ENCODE measurements at regions not wholly inside any gene's neighbourhood (a gene's known extent, or its start where the extent isn't known, plus 50 kb on each side); places are given as distances from the start of the nearest gene placed in this dataset.

- no peaks in the 10 kb centered on the region for H3K36me3 ChIP-seq (ENCODE audit: insufficient read depth, low read length)
Measured at GRCh38 chr4:186898367-186898766, 174.7 kb upstream of the FAT1 start.

DNA sequence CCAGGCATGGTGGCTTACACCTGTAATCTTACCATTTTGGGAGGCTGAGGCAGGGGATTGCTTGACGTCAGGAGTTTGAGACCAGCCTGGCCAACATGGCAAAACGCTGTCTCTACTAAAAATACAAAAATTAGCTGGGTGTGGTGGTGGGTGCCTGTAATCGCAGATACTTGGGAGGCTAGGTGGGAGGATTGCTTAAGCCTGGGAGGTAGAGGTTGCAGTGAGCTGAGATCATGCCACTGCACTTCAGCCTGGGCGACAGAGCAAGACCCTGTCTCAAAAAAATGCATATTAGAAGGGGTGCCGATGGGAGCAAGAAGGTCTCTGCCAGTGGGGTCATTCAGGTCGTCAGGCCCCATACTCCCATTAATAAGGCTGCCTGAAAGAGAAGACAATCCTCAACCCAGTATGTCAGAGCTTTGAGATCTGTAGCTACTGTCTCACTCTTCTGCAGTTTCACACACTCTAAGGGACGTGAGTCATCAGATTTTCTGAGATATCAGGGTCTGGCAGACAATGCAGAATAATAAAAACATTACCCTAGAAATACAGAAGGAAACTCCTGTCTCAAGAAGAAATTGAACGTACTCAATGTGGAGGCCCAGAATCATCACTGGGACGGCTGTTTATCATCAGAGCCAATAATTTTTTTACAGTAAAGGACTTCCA lies 176.7 kb upstream of the FAT1 start:
- Histone ChIP-seq H3K9me3 (ENCODE audit: insufficient read depth, low read depth, low read length) (no peaks in the 10 kb centered on the region), H3K9ac (ENCODE audit: low read depth, low read length) (no peak overlapping the region), H3K4me3 (ENCODE audit: low read length) (no peak overlapping the region), H3K4me1 (ENCODE audit: insufficient read depth, low read length) (no peaks in the 10 kb centered on the region), H3K27me3 (ENCODE audit: insufficient read depth, low read length) (no peaks in the 10 kb centered on the region), H3K36me3 (ENCODE audit: insufficient read depth, low read length) (no peaks in the 10 kb centered on the region), H3K27ac (ENCODE audit: low read depth, low read length) (no peak overlapping the region)
- WGBS: 92% methylated on average over 9 of the region's 9 CpGs

More at GRCh38 chr4:186898367-186898766, 174.7 kb upstream of the FAT1 start:
- no peaks in the 10 kb centered on the region for H3K27me3 ChIP-seq (ENCODE audit: insufficient read depth, low read length)
- H3K9me3 ChIP-seq (ENCODE audit: insufficient read depth, low read depth, low read length): no peaks in the 10 kb centered on the region
- H3K4me1 ChIP-seq (ENCODE audit: insufficient read depth, low read length): no peaks in the 10 kb centered on the region
- H3K4me3 ChIP-seq (ENCODE audit: low read length): no peak overlapping the region
- no peak overlapping the region for H3K27ac ChIP-seq (ENCODE audit: low read depth, low read length)
- 96% methylated on average over 4 of the region's 4 CpGs for WGBS
- no peak overlapping the region for H3K9ac ChIP-seq (ENCODE audit: low read depth, low read length)

GRCh38 chr4:186900984-186901383 lies 177.3 kb upstream of the FAT1 start:
- Histone ChIP-seq H3K9ac (ENCODE audit: low read depth, low read length) (no peak overlapping the region), H3K36me3 (ENCODE audit: insufficient read depth, low read length) (no peaks in the 10 kb centered on the region), H3K4me3 (ENCODE audit: low read length) (no peak overlapping the region), H3K27ac (ENCODE audit: low read depth, low read length) (no peak overlapping the region), H3K4me1 (ENCODE audit: insufficient read depth, low read length) (no peaks in the 10 kb centered on the region), H3K9me3 (ENCODE audit: insufficient read depth, low read depth, low read length) (no peaks in the 10 kb centered on the region), H3K27me3 (ENCODE audit: insufficient read depth, low read length) (no peaks in the 10 kb centered on the region)
- 97% methylated on average over 3 of the region's 3 CpGs for WGBS

DNA sequence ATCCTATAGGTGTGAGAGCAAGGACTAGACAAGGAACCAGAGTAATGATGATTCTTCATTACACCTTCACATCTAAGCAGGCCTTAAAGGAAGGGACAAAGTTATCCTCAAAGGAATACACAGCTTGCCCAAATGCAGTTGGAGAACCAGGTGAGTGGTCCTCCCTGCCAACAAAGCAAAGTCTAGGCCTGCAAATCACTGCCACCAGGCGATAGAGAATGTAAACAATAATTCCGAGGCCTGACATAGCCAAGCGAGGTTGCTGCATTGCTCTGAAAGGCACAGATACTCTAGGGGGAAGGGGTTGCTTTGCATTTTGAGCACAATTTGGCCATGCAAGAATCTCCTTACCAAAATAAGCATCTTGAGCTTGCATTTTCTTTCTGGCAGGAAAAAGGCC lies 178.2 kb upstream of the FAT1 start:
- no peaks in the 10 kb centered on the region for H3K9me3 ChIP-seq (ENCODE audit: insufficient read depth, low read depth, low read length)
- no peaks in the 10 kb centered on the region for H3K4me1 ChIP-seq (ENCODE audit: insufficient read depth, low read length)
- no peak overlapping the region for H3K27ac ChIP-seq (ENCODE audit: low read depth, low read length)
- no peak overlapping the region for H3K9ac ChIP-seq (ENCODE audit: low read depth, low read length)
- H3K27me3 ChIP-seq (ENCODE audit: insufficient read depth, low read length): no peaks in the 10 kb centered on the region
- 78% methylated on average over 3 of the region's 3 CpGs for WGBS
- no peaks in the 10 kb centered on the region for H3K36me3 ChIP-seq (ENCODE audit: insufficient read depth, low read length)
- H3K4me3 ChIP-seq (ENCODE audit: low read length): no peak overlapping the region

GRCh38 chr4:186902361-186902760 lies 178.7 kb upstream of the FAT1 start:
- Histone ChIP-seq H3K36me3 (ENCODE audit: insufficient read depth, low read length) (no peaks in the 10 kb centered on the region), H3K9me3 (ENCODE audit: insufficient read depth, low read depth, low read length) (no peaks in the 10 kb centered on the region), H3K9ac (ENCODE audit: low read depth, low read length) (no peak overlapping the region), H3K4me1 (ENCODE audit: insufficient read depth, low read length) (no peaks in the 10 kb centered on the region), H3K4me3 (ENCODE audit: low read length) (no peak overlapping the region), H3K27me3 (ENCODE audit: insufficient read depth, low read length) (no peaks in the 10 kb centered on the region), H3K27ac (ENCODE audit: low read depth, low read length) (no peak overlapping the region)
- WGBS: 94% methylated on average over 4 of the region's 4 CpGs

DNA sequence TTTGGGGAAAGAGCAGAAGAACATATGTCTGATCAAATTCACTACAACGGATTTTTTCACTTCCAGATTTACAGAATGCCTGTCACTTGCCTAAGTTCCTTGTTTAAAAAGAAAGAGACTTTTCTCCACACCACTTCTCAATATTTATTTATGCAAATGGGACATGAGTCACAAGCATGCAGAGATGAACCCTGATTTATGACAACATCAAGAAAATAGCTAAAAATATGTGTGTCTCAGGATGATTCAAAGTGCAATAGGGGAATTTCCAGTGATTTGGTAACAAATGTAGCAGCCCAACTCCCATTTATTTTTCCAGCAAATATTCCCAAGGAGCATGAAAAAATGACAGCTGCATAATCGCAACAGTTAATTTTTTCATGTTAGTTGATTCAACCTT lies 180.4 kb upstream of the FAT1 start:
- Histone ChIP-seq H3K9me3 (ENCODE audit: insufficient read depth, low read depth, low read length) (no peaks in the 10 kb centered on the region), H3K27ac (ENCODE audit: low read depth, low read length) (no peak overlapping the region), H3K4me1 (ENCODE audit: insufficient read depth, low read length) (no peaks in the 10 kb centered on the region), H3K4me3 (ENCODE audit: low read length) (no peak overlapping the region), H3K27me3 (ENCODE audit: insufficient read depth, low read length) (no peaks in the 10 kb centered on the region), H3K9ac (ENCODE audit: low read depth, low read length) (no peak overlapping the region), H3K36me3 (ENCODE audit: insufficient read depth, low read length) (no peaks in the 10 kb centered on the region)
- 69% methylated on average over 2 of the region's 2 CpGs for WGBS

- no peaks in the 10 kb centered on the region for H3K4me1 ChIP-seq (ENCODE audit: insufficient read depth, low read length)
- H3K9ac ChIP-seq (ENCODE audit: low read depth, low read length): no peak overlapping the region
- no peaks in the 10 kb centered on the region for H3K27me3 ChIP-seq (ENCODE audit: insufficient read depth, low read length)
- no peak overlapping the region for H3K27ac ChIP-seq (ENCODE audit: low read depth, low read length)
- H3K4me3 ChIP-seq (ENCODE audit: low read length): no peak overlapping the region
- 96% methylated on average over 12 of the region's 12 CpGs for WGBS
- H3K36me3 ChIP-seq (ENCODE audit: insufficient read depth, low read length): no peaks in the 10 kb centered on the region
- H3K9me3 ChIP-seq (ENCODE audit: insufficient read depth, low read depth, low read length): no peaks in the 10 kb centered on the region
Measured at GRCh38 chr4:186906722-186907121, 183.1 kb upstream of the FAT1 start.

GRCh38 chr4:186910385-186910784 lies 186.7 kb upstream of the FAT1 start:
- Histone ChIP-seq H3K27me3 (ENCODE audit: insufficient read depth, low read length) (no peaks in the 10 kb centered on the region), H3K36me3 (ENCODE audit: insufficient read depth, low read length) (no peaks in the 10 kb centered on the region), H3K27ac (ENCODE audit: low read depth, low read length) (no peak overlapping the region), H3K4me1 (ENCODE audit: insufficient read depth, low read length) (peaks cover 5% of the 10 kb centered on the region), H3K4me3 (ENCODE audit: low read length) (no peak overlapping the region), H3K9ac (ENCODE audit: low read depth, low read length) (no peak overlapping the region), H3K9me3 (ENCODE audit: insufficient read depth, low read depth, low read length) (no peaks in the 10 kb centered on the region)
- WGBS: 100% methylated on average over 1 of the region's 1 CpG

GRCh38 chr4:186912606-186913005 lies 188.9 kb upstream of the FAT1 start:
- 83% methylated on average over 9 of the region's 9 CpGs for WGBS
- Histone ChIP-seq H3K27me3 (ENCODE audit: insufficient read depth, low read length) (no peaks in the 10 kb centered on the region), H3K4me1 (ENCODE audit: insufficient read depth, low read length) (peaks cover 13% of the 10 kb centered on the region), H3K36me3 (ENCODE audit: insufficient read depth, low read length) (no peaks in the 10 kb centered on the region), H3K9ac (ENCODE audit: low read depth, low read length) (no peak overlapping the region), H3K9me3 (ENCODE audit: insufficient read depth, low read depth, low read length) (no peaks in the 10 kb centered on the region), H3K4me3 (ENCODE audit: low read length) (no peak overlapping the region), H3K27ac (ENCODE audit: low read depth, low read length) (no peak overlapping the region)

GRCh38 chr4:186915816-186916215 lies 192.2 kb upstream of the FAT1 start:
- Histone ChIP-seq H3K9ac (ENCODE audit: low read depth, low read length) (no peak overlapping the region), H3K9me3 (ENCODE audit: insufficient read depth, low read depth, low read length) (no peaks in the 10 kb centered on the region), H3K4me1 (ENCODE audit: insufficient read depth, low read length) (peaks cover 13% of the 10 kb centered on the region), H3K4me3 (ENCODE audit: low read length) (no peak overlapping the region), H3K27ac (ENCODE audit: low read depth, low read length) (no peak overlapping the region), H3K36me3 (ENCODE audit: insufficient read depth, low read length) (no peaks in the 10 kb centered on the region), H3K27me3 (ENCODE audit: insufficient read depth, low read length) (no peaks in the 10 kb centered on the region)
- 78% methylated on average over 3 of the region's 4 CpGs for WGBS

DNA sequence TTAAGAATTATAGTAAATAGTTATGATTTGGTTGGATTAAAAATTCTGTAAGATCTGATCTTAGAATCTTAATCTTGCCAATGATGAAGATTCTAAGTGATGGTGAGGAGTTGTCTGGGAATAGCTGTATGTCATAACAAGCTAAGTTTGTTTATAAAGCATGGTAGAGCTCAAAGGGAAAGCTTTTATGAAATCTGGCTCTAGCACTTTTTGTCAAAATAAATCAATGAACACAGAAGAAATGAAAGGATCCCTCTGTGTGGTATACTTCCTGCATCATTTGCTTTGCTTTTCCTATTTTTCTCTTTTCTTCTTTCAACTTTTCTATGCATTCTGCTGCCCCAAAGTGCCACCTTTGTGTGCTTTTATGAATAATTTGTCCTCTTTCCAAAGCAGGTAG lies 193.5 kb upstream of the FAT1 start:
- H3K4me1 ChIP-seq (ENCODE audit: insufficient read depth, low read length): peaks cover 13% of the 10 kb centered on the region
- no peaks in the 10 kb centered on the region for H3K36me3 ChIP-seq (ENCODE audit: insufficient read depth, low read length)
- H3K4me3 ChIP-seq (ENCODE audit: low read length): no peak overlapping the region
- H3K9ac ChIP-seq (ENCODE audit: low read depth, low read length): no peak overlapping the region
- no peaks in the 10 kb centered on the region for H3K9me3 ChIP-seq (ENCODE audit: insufficient read depth, low read depth, low read length)
- no peak overlapping the region for H3K27ac ChIP-seq (ENCODE audit: low read depth, low read length)
- no peaks in the 10 kb centered on the region for H3K27me3 ChIP-seq (ENCODE audit: insufficient read depth, low read length)

- no peaks in the 10 kb centered on the region for H3K9me3 ChIP-seq (ENCODE audit: insufficient read depth, low read depth, low read length)
- no peak overlapping the region for H3K4me3 ChIP-seq (ENCODE audit: low read length)
- H3K9ac ChIP-seq (ENCODE audit: low read depth, low read length): no peak overlapping the region
- H3K4me1 ChIP-seq (ENCODE audit: insufficient read depth, low read length): peaks cover 13% of the 10 kb centered on the region
- 91% methylated on average over 2 of the region's 3 CpGs for WGBS
- no peaks in the 10 kb centered on the region for H3K27me3 ChIP-seq (ENCODE audit: insufficient read depth, low read length)
- no peaks in the 10 kb centered on the region for H3K36me3 ChIP-seq (ENCODE audit: insufficient read depth, low read length)
- H3K27ac ChIP-seq (ENCODE audit: low read depth, low read length): no peak overlapping the region
Measured at GRCh38 chr4:186918466-186918865, 194.8 kb upstream of the FAT1 start.

Data from HUES64 (cell line).